SU-DHL-6 (cell line): ENCODE measurements at regions not wholly inside any gene's neighbourhood (a gene's known extent, or its start where the extent isn't known, plus 50 kb on each side); places are given as distances from the start of the nearest gene placed in this dataset.

Source experiments
- H2AFZ ChIP-seq: fragments of 200-600 bp; sonication (generic); 2 replicates; pipeline ENCODE4 v1.6.1; 2014; ENCODE audit warnings: low read depth, mild to moderate bottlenecking, moderate library complexity, mixed read lengths, antibody characterized with exemption, low read length; ENCODE audit not compliant: severe bottlenecking
- H3F3A ChIP-seq: fragments of 200-600 bp; shearing (Covaris generic); 2 replicates; pipeline ENCODE4 v1.6.0; 2016; ENCODE audit warnings: antibody characterized with exemption, mild to moderate bottlenecking; ENCODE audit not compliant: insufficient read depth
- H3K27ac ChIP-seq: fragments of 200-600 bp; sonication (generic); 2 replicates; pipeline ENCODE4 v1.5.1; 2016; ENCODE audit warnings: low read depth, mild to moderate bottlenecking, low read length, moderate library complexity, mixed read lengths
- H3K27me3 ChIP-seq: fragments of 200-600 bp; sonication (generic), shearing (Covaris generic); 2 replicates; pipeline ENCODE4 v1.6.0; 2014; ENCODE audit warnings: mild to moderate bottlenecking, low read length
- H3K36me3 ChIP-seq: fragments of 200-600 bp; sonication (generic); 2 replicates; pipeline ENCODE4 v1.6.1; 2014; ENCODE audit warnings: mild to moderate bottlenecking, low read length, mixed read lengths
- H3K4me2 ChIP-seq: fragments of 300-600, 200-600 bp; shearing (Covaris generic), sonication (generic); 2 replicates; pipeline ENCODE4 v1.6.0; 2014; ENCODE audit warnings: low read length, low read depth, mild to moderate bottlenecking; ENCODE audit not compliant: poor library complexity, severe bottlenecking
- H3K4me3 ChIP-seq: fragments of 200-600 bp; sonication (generic); 2 replicates; pipeline ENCODE4 v1.5.1; 2014; ENCODE audit warnings: antibody characterized with exemption, low read length, mild to moderate bottlenecking, mixed read lengths; ENCODE audit not compliant: insufficient read depth, poor library complexity, severe bottlenecking
- H3K79me2 ChIP-seq: fragments of 200-600 bp; sonication (generic); 2 replicates; pipeline ENCODE4 v1.6.1; 2014; ENCODE audit warnings: mild to moderate bottlenecking, low read length, moderate library complexity; ENCODE audit not compliant: insufficient read depth
- H3K9ac ChIP-seq: fragments of 200-600 bp; sonication (generic); 2 replicates; pipeline ENCODE4 v1.7.0; 2014; ENCODE audit warnings: mild to moderate bottlenecking, low read length
- H3K9me2 ChIP-seq: fragments of 200-600 bp; sonication (generic); replicated peaks from 2 replicates; pipeline ENCODE4 v1.6.1; 2014; ENCODE audit warnings: low read length; ENCODE audit not compliant: insufficient read depth
- H3K9me3 ChIP-seq: fragments of 200-600 bp; sonication (generic); 2 replicates; pipeline ENCODE4 v1.6.1; 2014; ENCODE audit warnings: low read length, mixed read lengths; ENCODE audit not compliant: insufficient read depth
- H4K20me1 ChIP-seq: fragments of 200-600 bp; sonication (generic); 2 replicates; pipeline ENCODE4 v1.6.1; 2014; ENCODE audit warnings: low read depth, mild to moderate bottlenecking, antibody characterized with exemption, low read length, moderate library complexity, mixed read lengths
- EZH2phosphoT487 ChIP-seq: fragments of 200-600 bp; sonication (generic), shearing (Covaris generic); conservative IDR thresholded peaks from 2 replicates; pipeline ENCODE4 v1.6.1; 2018; ENCODE audit warnings: mild to moderate bottlenecking, antibody characterized with exemption, low read length, moderate library complexity, mixed read lengths
- TF ChIP-seq, protein P1 (sequence below): fragments of 200-600 bp; sonication (generic); IDR thresholded peaks from one replicate; pipeline ENCODE4 v1.5.1; 2017; ENCODE audit warnings: antibody characterized with exemption, mild to moderate bottlenecking, low read length, moderate library complexity; ENCODE audit not compliant: insufficient read depth, poor library complexity, severe bottlenecking

- Histone ChIP-seq H4K20me1 (no peaks in the 10 kb centered on the region), H3K36me3 (no peaks in the 10 kb centered on the region), H3K27ac (no peak overlapping the region), H3K9ac (no peak overlapping the region), H3K4me2 (no peak overlapping the region), H3F3A (no peaks in the 10 kb centered on the region), H2AFZ (no peak overlapping the region), H3K9me3 (no peaks in the 10 kb centered on the region), H3K27me3 (no peaks in the 10 kb centered on the region), H3K4me3 (no peak overlapping the region), H3K9me2 (no peaks in the 10 kb centered on the region), H3K79me2 (no peaks in the 10 kb centered on the region)
- TF ChIP-seq EZH2phosphoT487, result no peak
- TF ChIP-seq, protein P1, sequence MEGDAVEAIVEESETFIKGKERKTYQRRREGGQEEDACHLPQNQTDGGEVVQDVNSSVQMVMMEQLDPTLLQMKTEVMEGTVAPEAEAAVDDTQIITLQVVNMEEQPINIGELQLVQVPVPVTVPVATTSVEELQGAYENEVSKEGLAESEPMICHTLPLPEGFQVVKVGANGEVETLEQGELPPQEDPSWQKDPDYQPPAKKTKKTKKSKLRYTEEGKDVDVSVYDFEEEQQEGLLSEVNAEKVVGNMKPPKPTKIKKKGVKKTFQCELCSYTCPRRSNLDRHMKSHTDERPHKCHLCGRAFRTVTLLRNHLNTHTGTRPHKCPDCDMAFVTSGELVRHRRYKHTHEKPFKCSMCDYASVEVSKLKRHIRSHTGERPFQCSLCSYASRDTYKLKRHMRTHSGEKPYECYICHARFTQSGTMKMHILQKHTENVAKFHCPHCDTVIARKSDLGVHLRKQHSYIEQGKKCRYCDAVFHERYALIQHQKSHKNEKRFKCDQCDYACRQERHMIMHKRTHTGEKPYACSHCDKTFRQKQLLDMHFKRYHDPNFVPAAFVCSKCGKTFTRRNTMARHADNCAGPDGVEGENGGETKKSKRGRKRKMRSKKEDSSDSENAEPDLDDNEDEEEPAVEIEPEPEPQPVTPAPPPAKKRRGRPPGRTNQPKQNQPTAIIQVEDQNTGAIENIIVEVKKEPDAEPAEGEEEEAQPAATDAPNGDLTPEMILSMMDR, result no peak
Measured at GRCh38 chr4:178395798-178396197, 953.6 kb upstream of the AGA start.

- Histone ChIP-seq H3K79me2 (no peaks in the 10 kb centered on the region), H3K9me2 (no peaks in the 10 kb centered on the region), H3K4me2 (no peak overlapping the region), H4K20me1 (no peaks in the 10 kb centered on the region), H3K9ac (no peak overlapping the region), H2AFZ (no peak overlapping the region), H3F3A (no peaks in the 10 kb centered on the region), H3K4me3 (no peak overlapping the region), H3K36me3 (no peaks in the 10 kb centered on the region), H3K9me3 (no peaks in the 10 kb centered on the region), H3K27ac (no peak overlapping the region), H3K27me3 (no peaks in the 10 kb centered on the region)
- TF ChIP-seq, protein P1, result no peak
- TF ChIP-seq EZH2phosphoT487, result no peak
Measured at GRCh38 chr4:178412455-178412854, 970.2 kb upstream of the AGA start.

GRCh38 chr4:178414042-178414441 is 971.8 kb upstream of the AGA start:
- TF ChIP-seq EZH2phosphoT487, result no peak
- TF ChIP-seq, protein P1, result no peak
- no peak overlapping the region for H3K9ac ChIP-seq

More at GRCh38 chr4:178414042-178414441, 971.8 kb upstream of the AGA start:
- H3K27ac ChIP-seq, result no peak overlapping the region
- H3K79me2 ChIP-seq, result no peaks in the 10 kb centered on the region
- no peak overlapping the region for H3K4me2 ChIP-seq
- H3K27me3 ChIP-seq, result no peaks in the 10 kb centered on the region
- no peaks in the 10 kb centered on the region for H3K9me2 ChIP-seq
- H3K36me3 ChIP-seq, result no peaks in the 10 kb centered on the region
- no peaks in the 10 kb centered on the region for H3F3A ChIP-seq
- no peaks in the 10 kb centered on the region for H4K20me1 ChIP-seq
- H3K9me3 ChIP-seq, result no peaks in the 10 kb centered on the region
- no peak overlapping the region for H2AFZ ChIP-seq
- H3K4me3 ChIP-seq, result no peak overlapping the region
